Activated naive CD4-positive, alpha-beta T cell treated with anti-CD3 and anti-CD28 coated beads, Interleukin-2, amount 50 U/mL, for 16 hours (primary cell): ENCODE measurements at regions not wholly inside any gene's neighbourhood (a gene's known extent, or its start where the extent isn't known, plus 50 kb on each side); places are given as distances from the start of the nearest gene placed in this dataset.

ENCODE experiments used
- DNase-seq: peaks from one replicate; pipeline ENCODE4 v3.0.0-alpha.2; 2020

DNA sequence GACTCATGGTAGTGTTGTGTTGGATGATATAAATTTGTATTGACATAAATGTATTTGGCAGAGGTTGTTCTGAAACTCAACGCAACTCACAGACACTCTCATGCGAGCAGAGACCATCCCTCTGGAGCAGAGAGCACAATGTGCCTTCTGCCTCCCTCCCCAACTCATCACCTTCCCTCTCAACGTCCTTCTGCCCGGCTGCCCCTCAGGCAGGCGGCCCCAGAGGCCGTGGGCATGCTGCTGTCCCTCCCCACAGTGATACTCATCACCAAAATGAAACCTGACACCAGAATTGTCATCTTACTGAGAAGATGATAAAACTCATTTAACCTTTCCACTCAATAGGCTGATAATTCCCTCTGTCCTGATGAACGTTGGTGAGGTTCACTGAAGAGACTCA lies 260.6 kb downstream of the ETS1 start:
- no peak for DNase-seq

DNA sequence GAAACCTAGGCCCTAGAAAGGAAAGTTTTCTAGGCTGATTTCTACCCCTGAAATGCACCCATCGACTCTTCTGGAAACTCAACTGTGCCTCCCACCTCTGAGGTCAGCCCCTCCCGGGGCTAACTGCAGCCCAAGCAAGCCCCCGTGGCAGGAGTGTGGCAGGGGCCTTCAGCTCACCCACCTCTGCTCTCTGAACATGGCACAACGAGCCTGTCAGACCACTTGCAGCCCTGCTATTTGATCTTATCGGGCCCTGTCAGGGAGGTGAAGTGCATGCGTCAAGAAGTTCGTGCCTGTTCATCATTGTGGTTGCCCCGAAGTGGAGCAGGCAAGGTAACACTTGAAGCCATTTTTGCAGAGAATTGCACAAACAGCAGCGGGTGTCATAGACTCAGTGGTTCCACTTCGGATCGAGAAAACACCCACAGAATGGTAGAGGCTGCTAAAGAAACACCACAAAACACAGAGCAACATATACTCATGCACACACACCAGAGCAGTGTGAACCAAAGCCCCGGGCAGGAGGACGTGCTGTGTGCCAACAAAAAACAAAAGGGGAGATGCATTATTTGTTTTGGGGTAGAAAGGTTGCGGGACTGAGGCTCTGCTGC lies 262.7 kb downstream of the ETS1 start:
- DNase-seq = peak; percentile 70

DNA sequence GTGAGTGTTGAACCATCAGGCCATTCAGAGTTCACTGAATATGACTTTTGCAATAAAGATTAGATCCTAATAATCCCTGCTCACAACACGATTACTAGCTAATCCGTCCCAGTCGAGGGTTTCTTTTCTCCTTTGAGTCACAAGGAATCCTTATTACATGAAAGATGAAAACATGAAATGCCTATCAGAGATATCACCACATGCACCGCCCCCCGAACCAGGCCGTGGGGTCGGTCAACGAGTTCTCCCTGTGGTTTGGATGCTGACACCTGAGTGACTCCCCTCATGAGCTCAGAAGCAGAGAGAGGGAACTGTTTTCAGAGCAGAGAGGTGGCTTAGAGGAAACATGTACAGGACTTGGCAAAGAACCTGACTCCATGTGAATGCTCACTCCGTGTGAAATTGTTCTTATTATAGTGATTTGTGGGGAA lies 263.3 kb downstream of the ETS1 start:
- no peak for DNase-seq

DNA sequence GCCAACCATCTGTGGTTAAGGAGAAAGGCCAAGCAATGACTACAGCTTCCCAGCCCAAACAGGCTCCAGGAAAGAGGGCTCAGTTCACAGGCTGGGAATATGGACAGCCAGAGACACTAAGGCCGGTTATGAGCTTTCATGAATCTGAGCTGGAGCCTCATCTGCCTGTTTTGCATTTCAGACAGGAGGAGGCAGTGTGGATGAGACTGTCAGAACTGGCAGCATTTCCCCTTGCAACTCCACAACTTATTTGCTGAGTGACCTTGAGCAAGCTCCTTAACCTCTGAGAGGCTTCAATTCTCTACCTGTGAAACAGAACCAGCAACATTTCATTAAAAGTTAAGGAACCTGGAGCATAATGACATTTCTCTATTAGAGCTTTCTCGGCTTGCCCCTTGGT lies 264.0 kb downstream of the ETS1 start:
- DNase-seq = no peak

DNA sequence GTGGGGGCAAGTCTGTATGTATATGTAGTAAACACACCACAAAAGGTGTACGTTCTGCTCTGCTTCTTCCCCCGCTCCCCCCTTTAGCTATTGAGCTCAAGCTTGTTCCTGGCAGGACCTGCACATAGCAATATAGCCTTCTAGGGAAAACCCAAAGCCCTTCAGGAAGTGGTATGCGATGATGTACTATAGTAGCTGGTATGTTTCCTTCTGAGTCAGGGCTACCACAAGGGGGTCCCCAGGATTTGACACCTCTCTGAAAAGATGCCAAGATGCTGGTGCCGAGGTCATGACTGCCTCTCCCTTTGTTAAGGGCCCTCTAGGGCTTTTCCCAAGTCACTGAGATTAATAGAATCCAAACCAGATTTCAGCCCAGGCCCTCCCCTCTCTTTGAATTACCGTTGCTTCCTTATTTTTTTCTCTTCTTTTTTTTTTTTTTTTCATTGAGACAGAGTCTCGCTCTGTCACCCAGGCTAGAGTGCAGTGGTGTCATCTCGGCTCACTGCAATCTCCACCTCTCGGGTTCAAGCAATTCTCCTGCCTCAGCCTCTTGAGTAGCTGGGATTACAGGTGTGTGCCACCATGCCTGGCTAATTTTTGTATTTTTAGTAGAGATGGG lies 268.4 kb downstream of the ETS1 start:
- DNase-seq = peak; percentile 70

DNA sequence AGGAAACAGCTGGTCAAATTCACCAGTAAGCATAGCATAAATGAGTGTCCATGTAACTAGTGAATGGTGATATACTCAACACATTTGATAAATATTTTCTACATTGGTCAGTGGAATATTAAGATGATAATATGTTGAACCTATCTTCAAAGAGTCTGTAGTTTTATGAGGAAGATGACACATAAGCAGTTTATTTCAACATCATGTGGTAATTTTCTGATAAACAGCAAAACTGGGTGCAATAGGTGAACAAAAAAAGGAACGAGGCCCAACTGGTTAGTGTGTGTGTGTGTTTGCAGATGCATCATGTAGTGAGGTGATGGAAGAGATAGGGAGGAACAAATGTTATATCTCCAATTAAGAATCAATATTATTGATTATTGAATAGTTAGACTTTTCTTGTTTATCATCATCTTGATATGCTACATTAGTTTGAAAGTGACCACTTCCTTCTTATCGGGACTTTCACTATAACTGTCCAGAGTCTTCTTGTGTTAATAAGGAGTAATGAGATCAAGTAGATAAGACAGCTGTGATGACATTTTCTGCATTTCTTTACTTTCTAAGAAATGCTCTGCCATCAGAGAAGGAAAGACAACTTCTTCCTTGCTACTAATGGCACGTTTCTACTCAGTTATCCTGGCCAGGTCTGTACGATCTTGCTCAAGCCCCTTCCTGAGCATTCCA lies 270.7 kb downstream of the ETS1 start:
- no peak for DNase-seq

DNA sequence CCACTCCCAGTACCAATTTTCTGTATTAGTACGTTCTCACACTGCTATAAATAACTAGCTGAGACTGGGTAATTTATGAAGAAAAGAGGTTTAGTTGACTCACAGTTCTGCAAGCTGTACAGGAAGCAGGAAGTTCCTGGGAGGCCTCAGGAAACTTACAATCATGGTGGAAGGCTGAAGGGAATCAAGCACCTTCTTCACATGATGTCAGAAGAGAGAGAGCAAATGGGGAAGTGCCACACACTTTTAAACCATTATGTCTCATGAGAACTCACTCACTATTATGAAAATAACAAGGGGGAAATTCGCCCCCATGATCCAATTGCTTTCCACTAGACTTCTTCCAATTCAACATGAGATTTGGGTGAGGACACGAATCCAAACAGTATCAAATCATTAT lies 271.4 kb downstream of the ETS1 start:
- no peak for DNase-seq

DNA sequence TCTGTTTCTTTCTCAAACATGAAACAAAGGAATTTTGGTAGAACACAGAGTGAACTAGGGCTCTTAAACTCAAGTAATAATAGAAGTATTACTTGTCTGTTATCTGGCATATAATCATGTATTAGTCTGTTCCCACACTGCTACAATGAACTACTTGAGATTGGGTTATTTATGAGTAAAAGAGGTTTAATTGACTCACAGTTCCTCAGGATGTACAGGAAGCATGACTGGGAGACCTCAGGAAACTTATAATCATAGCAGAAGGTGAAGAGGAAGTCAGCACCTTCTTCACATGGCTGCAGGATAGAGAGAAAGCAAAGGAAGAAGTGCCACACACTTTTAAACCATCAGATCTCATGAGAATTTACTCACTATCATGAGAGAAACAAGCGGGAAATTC lies 273.4 kb downstream of the ETS1 start:
- DNase-seq = no peak

DNA sequence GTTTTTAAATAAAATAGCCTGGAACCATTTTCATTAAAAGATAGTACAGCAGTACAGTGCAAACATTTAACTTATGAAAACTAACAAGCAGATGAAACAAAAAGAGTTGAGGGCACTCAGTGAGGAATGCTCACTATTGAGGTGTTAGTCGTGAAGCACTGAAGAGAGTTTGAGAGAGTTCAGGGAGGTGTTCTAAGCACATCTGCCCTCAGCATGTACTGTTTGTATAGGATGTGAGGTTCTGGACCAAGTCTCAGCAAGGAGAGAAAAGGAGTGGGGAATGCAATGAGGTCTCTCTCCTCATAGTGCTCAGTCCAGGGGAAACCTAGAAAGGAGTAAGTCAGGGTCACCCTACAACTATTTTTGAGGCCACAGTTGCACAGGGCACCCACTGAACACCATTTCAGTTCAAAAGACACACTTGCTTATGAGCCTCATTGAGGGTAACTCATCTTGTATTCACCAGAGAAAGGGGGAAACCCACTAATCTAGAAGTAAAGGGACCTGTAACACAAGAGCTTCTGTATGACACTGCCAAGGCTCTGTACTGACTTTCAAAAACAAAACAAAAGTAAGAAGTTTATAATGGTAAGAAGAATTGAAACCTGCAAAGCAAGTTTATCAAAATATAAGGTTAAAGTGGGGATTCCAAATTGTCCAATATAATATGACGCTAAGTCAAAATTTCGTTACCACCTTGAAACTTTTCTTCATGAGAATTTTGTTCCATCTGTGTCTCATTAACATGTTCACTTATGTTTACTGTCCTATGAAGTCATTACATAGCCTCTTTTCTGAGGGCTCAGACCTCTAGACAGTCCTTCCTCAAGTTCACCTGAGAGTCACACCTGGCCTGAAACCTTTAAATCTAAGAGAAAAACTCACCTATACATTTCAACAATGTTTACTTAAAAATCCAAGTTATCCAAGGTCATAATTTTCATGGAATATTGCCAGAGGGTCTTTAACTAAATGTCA lies 275.3 kb downstream of the ETS1 start:
- DNase-seq = no peak

DNA sequence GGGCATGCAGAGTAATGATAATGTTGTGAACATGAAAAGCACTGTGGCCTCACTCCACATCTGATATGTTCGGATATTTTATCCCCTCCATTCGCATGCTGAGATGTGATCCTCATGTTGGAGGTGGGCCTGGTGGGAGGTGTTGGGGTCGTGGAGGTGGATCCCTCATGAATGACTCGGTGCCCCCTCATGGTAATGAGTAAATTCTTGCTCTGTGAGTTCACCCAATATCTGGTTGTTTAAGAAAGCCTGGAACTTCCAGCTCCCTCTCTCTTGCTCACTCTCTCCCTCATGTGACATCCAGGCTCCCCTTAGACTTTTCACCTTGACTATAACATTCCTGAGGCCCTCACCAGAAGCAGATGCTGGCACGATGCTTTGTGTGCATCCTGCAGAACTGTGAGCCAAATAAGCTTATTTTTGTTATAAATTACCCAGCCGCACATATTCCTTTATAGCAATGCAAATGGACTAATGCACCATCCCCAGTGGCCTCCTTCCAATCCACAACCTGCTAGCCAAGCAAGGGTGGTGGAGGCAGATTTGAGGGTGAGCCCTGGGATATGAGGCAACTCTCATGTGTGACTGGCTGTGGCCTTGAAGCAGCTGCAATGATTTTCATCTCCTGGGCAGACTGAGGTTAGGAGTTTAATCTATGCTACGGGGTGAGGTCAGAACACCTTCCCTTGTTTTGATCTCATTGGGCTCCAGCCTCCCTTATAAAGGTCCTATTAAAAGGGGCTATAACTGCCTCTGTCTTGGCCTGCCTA lies 276.5 kb downstream of the ETS1 start:
- DNase-seq = no peak

DNA sequence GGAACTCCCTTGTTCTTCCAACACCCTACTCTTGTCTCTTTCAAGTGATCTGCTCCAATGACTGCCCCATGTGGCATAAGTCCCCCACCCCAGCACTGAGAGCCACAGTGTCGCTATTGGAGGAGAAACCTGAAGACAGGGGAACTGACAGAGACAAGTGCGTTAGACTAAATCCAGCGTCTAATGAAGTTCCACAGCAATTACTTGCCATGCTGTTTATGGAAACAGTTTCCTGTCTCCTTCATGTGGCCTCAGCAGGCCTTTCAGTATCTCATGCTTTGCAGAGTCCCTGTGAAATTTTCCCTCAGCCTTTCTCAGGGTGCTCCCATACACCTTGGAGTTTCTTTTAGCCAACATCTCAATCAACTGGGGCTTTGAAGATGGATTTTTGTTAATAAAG lies 277.4 kb downstream of the ETS1 start:
- DNase-seq = no peak

DNA sequence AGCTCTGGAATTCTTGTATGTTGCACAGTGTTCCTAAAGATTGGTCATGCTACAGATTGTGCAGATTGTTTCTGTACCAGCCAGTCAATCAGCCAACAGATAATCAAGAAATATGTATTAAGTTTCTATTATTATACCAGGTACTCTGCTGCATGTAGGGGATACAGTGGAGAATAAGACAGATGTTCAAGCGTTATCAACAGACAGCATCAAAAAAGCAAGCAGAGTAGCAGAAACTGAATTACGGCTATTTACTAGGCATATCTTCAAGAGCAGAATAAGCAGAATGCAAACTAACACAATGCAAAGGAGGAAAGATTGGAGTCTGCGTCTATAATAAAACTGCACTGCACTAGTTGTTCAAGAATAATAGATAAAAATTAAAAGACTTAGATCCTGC lies 278.6 kb downstream of the ETS1 start:
- no peak for DNase-seq

DNA sequence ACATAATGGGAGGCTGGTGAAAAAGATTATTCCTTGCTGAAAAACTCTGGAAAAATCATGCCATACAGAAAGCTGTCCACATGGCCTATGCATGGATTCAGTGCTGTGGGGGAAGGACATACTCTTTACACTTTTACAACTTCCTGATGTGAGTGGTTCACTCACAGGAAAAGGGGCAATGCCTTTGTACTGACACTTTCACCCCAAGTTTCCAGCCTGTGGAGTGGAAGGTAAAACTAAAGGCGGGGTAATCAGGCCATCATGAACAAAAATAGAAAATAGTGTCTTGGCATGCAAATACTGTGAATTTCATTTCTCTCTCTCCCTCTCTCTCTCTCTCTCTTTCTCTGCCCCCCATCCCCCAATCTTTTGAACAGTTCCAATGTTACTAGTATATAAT lies 281.8 kb downstream of the ETS1 start:
- DNase-seq = no peak

DNA sequence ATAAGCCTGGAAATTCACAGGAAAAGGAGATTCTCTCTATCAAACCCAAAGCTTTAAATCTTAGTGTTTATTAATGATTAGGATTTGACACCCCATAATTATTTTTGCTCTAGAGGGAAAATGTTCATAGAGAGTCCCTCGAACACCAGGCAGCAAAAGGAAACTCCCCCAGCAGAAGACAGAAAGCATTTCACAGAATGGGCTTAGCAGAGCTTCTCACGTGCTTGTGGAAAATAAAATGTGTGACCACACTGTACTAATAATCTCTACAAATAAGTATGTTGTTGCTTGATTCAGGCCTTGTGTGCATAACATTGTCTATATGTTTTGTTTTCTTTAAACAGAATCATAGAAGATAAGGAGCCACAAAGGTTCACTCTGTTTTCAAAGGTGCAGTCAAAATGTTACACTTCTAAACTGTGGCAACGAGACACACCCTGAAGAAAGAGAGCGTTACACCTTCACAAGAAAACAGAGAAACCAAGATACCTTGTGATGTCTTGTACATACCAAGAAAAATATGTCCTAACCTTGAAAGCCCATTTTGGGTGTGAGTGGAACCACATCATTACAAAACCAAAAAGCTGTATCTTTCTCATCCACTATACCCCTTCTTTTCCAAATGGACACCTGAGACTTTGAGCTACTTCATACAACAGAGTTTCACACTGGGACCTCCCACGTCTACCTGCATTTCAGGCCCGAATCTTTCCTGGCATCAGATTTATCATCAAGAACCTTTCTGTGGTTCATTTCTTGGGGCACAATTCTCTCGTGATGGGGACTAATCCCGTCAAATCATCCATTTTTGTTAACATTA lies 282.5 kb downstream of the ETS1 start:
- DNase-seq = no peak

DNA sequence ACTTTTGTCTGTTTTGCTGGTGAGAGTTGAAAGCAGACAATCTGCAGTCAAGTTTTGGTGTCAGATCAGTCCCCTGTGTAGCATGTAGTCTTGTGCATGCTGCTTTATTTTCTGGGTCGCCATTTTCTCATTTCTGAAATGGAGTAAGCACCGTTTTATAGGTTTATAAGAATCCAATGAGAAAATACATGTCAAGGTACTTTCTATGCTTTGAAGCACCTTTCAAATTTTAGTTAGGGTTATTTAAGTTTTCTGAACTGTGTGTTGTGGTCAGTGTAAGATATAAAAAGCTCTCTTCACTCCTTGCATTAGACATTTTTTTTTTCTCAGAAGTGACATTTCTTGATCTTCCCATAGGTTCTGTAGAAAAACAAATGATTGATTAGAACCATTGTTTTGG lies 283.2 kb downstream of the ETS1 start:
- no peak for DNase-seq

DNA sequence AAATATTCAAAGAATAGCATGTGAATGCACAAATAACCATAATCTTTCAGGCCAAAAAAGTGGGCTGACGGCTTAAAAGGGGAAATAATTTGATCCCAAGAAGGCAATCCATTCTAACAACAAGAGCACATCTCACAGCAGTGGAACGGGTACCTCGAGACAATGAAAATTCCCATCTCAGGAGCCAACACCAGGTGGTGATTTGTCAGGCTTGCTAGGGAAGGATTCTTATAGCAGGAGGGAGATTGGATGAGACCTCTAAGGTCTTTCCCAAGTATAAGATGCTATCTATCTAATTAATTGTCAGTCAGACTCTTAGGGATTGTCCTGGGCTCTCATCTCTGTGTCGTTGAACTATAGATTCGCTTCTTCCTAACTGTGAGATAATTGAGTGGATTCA lies 284.0 kb downstream of the ETS1 start:
- DNase-seq = no peak

DNA sequence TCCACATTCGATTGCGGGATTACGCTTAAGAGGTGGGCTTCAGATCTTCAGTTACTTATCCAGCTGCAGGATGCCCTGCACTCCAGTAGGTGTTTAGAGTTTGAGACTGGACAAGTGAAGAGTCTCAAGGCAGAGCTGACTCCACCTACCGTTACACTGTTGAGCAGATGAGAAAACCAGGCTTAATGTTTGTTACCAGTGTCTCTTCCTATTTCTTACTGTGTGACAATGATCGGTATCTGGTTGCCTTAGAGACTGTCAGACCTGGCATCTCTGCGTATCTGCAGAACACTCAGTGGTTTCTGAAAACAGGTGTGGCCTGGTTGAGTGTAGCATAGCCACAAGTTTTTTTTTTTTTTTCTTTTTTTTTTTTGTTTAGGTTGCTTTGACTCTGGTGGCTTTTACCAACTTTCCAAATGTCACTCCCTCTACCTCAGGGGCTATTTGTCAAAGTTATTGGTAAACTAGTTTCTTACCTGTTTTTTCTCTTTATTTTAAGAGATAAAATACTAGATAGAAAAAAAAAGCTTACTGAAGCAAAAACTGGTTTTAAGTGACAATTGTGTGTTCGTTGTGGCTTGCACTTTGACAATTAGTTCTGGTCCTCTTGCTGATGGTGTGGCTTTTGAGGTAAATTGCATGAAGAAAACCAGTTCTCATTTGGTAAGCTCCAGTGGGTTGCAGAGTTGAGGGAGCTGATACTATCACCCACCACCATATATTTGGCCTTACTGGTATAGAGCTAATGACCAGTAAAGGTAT lies 284.8 kb downstream of the ETS1 start:
- peak; percentile 40 for DNase-seq

DNA sequence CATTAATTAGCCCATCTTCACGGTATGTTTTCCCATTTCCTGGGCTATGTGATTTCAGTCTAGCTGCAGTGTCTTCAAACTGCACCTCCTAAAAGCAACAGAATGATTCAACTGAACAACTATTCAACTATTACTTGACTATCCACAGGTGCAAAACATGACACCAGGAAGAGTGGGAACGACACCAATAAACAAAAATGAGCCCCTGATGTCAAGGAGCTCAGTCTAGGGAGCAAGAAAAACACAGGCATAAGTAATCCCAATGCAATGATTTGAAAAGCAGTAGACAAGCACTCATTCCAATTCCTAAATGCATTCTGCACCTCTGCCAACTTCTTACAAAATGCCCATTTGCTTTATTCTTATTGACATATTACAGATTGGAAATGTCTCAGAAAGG lies 285.6 kb downstream of the ETS1 start:
- no peak for DNase-seq

DNA sequence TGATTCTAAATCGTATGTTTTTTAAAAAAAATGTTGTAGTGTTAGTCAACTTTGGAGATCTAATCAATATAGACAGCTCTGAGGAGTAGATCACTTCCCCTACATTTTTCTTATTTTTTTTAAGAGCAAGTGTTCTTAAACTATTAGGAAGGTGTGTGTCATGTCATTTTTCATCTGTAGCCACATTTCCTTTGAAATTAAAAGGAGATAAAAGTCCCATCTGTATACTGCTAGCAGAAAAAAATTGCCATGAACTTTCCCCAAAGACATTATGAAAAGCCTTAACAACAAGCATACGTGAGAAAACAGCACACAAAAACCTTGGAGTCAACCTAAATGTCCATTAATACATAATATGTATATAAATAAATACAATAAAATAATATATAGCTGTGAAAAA lies 286.6 kb downstream of the ETS1 start:
- no peak for DNase-seq

DNA sequence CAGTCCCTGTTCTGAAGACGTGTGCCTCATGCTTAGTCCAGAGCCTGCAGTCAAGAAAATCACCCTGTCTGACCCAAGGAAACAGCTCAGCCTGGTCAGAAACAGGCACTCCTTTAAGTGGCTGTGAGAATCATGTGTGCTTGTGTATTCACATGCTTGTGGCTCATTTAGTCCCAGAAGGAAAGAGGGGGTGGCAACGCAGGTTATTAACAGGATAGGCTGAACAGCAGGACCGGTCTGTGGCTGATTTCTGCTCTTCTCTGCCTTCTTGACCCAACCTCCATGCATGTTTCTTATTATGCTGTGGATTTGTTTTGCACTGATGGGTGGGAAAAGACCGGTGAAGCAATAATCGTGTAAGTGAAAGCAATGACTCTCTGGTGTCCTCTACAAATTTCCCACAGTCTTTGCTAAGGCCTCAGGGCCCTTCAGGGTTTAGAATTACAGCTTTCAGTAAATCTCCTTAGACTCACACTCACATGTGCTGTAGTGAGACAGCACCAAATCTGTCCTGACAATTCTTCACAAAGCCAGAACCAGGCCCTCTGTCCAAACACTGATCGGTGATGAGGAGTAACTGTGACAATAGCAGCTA lies 288.1 kb downstream of the ETS1 start:
- no peak for DNase-seq

DNA sequence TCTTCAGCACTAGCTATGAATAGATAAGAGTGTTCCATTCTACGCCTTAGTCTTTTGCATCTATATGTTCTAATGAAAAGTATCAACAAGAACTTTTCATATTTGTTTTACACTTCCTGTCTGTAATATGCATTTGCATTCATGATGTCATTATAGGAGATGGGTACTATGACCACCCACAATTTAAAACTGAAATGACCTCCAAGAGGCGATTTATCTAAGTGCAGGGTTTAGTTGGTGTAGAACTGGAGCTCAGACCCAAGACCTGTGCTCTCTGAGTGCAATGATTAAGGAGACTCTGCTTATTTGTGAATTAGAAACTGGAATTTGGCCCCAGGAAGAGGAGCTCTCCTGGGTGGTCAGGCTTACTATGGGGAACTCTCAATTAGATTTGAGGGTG lies 289.1 kb downstream of the ETS1 start:
- DNase-seq = no peak
